GM10266 (cell line): ENCODE measurements at regions not wholly inside any gene's neighbourhood (a gene's known extent, or its start where the extent isn't known, plus 50 kb on each side); places are given as distances from the start of the nearest gene placed in this dataset.

Experiments
- DNase-seq: peaks from one replicate; pipeline ENCODE4 v3.0.0; 2012; ENCODE audit errors: extremely low spot score
- CTCF ChIP-seq: IDR thresholded peaks from 2 replicates; pipeline ENCODE4 v1.5.1; 2012; ENCODE audit warnings: mild to moderate bottlenecking, low read depth; ENCODE audit not compliant: control insufficient read depth, insufficient read depth; ENCODE audit errors: missing control alignments

GRCh38 chr9:36457836-36458429, 57.9 kb upstream of the RNF38 start:
- no peak for DNase-seq
- no peak for TF ChIP-seq CTCF

- no peak for TF ChIP-seq CTCF
- no peak for DNase-seq
Measured at GRCh38 chr9:36456480-36457065, 56.5 kb upstream of the RNF38 start.

GRCh38 chr9:36451949-36452348, 51.9 kb upstream of the RNF38 start:
- DNase-seq = no peak
- no peak for TF ChIP-seq CTCF

GRCh38 chr9:36450110-36450732, 50.2 kb upstream of the RNF38 start:
- peak; percentile 17 for DNase-seq
- TF ChIP-seq CTCF = peak; percentile 56
